ENCODE measurements at regions not wholly inside any gene's neighbourhood (a gene's known extent, or its start where the extent isn't known, plus 50 kb on each side); places are given as distances from the start of the nearest gene placed in this dataset.

DNA sequence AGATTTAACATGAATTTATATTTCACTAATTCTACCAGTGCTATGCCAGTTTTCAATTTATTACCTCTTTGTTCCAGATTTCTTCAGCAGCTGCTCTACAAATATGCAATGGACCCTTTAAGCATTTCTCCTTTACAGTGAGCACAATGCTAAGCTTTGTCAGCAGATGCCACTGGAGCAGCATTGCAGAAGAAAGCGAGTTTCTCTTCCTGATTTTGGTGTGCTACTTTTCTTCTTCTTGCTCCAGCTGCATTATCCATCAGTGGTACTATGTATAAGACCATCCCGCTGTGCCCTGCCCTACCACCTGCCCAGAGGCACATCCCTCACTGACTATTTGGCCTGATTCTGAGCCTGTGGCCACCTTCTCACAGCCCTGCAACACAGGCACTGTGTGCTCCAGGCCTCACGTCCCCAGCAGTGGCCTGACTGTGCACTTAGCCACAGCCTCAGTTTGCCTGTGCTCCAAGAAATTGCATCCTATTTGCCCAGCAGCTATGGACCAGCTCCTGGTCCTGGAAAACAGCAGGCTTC lies 84.1 kb downstream of the TNFAIP3 start:
- DNase-seq (ENCODE audit: low spot score in 2 of 2) = no peak
- H3K36me3 ChIP-seq = no peaks in the 10 kb centered on the region
- H3K4me3 ChIP-seq = no peak overlapping the region
- no peak overlapping the region for H3K27ac ChIP-seq
- TF ChIP-seq, protein P1, sequence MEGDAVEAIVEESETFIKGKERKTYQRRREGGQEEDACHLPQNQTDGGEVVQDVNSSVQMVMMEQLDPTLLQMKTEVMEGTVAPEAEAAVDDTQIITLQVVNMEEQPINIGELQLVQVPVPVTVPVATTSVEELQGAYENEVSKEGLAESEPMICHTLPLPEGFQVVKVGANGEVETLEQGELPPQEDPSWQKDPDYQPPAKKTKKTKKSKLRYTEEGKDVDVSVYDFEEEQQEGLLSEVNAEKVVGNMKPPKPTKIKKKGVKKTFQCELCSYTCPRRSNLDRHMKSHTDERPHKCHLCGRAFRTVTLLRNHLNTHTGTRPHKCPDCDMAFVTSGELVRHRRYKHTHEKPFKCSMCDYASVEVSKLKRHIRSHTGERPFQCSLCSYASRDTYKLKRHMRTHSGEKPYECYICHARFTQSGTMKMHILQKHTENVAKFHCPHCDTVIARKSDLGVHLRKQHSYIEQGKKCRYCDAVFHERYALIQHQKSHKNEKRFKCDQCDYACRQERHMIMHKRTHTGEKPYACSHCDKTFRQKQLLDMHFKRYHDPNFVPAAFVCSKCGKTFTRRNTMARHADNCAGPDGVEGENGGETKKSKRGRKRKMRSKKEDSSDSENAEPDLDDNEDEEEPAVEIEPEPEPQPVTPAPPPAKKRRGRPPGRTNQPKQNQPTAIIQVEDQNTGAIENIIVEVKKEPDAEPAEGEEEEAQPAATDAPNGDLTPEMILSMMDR (IDR thresholded peaks at IDR 0.05) = no peak
- TF ChIP-seq POLR2A (IDR thresholded peaks at IDR 0.05) (no peak), POLR2AphosphoS5 (IDR thresholded peaks at IDR 0.05) (no peak)
- H3K27me3 ChIP-seq = no peaks in the 10 kb centered on the region
- intact Hi-C loops (cut with DNase I; ENCODE audit: low total_unique reads) = loop anchor here (1.0 kb wide), 1 partner anchor 17 kb away; no protein-coding TSS in a partner anchor
- H3K4me1 ChIP-seq = no peaks in the 10 kb centered on the region
- H3K9me3 ChIP-seq = no peaks in the 10 kb centered on the region

DNA sequence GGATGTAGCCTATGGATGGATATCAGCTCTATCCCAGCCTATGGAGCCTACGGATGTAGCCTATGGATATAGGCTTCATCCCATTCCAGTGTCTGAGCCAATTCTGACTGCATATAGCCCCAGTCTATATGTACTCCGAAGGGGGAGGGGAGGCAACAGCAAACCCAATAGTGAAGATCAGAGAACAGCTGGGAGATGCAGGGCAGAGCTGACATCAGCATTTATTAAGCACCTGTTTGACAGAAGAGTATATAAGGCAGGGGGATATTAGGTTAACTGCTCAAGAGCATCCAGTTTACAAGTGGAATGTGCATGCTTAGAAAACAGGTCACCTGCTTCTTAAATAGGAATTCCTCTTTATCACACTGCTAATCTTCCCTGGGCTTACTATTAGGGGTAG lies 85.2 kb downstream of the TNFAIP3 start:
- Histone ChIP-seq H3K4me3 (no peak overlapping the region), H3K27me3 (no peaks in the 10 kb centered on the region), H3K9me3 (no peaks in the 10 kb centered on the region), H3K36me3 (no peaks in the 10 kb centered on the region), H3K27ac (no peak overlapping the region), H3K4me1 (no peaks in the 10 kb centered on the region)
- DNase-seq (ENCODE audit: low spot score in 2 of 2) = no peak
- intact Hi-C loops (cut with DNase I; ENCODE audit: low total_unique reads) = no loop called here
- TF ChIP-seq POLR2AphosphoS5 (IDR thresholded peaks at IDR 0.05) (no peak), POLR2A (IDR thresholded peaks at IDR 0.05) (no peak)
- TF ChIP-seq, protein P1 (IDR thresholded peaks at IDR 0.05) = no peak

DNA sequence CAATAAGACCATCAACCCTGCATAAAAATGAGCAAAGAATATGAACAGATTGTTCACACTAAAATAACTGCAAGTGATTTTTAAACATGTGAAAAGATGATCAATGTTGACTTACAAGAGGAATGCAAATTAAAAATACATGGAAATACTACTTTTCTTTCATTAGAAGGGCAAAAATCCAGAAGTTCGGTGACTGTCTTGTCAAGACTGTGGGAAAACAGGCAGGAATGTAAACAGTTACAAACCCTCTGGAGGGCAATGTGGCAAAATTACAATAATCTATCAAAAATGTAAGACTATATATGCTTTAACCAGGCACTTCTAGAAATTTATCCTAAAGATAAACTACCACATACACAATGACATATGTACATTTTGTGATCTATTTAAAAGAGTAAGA lies 86.7 kb downstream of the TNFAIP3 start:
- intact Hi-C loops (cut with DNase I; ENCODE audit: low total_unique reads) = no loop called here
- no peaks in the 10 kb centered on the region for H3K9me3 ChIP-seq
- TF ChIP-seq POLR2A (IDR thresholded peaks at IDR 0.05) = no peak
- TF ChIP-seq POLR2AphosphoS5 (IDR thresholded peaks at IDR 0.05) = no peak
- TF ChIP-seq, protein P1 (IDR thresholded peaks at IDR 0.05) = no peak
- no peak overlapping the region for H3K4me3 ChIP-seq
- no peaks in the 10 kb centered on the region for H3K4me1 ChIP-seq
- DNase-seq (ENCODE audit: low spot score in 2 of 2) = no peak
- H3K36me3 ChIP-seq = no peaks in the 10 kb centered on the region
- H3K27me3 ChIP-seq = no peaks in the 10 kb centered on the region
- no peak overlapping the region for H3K27ac ChIP-seq

DNA sequence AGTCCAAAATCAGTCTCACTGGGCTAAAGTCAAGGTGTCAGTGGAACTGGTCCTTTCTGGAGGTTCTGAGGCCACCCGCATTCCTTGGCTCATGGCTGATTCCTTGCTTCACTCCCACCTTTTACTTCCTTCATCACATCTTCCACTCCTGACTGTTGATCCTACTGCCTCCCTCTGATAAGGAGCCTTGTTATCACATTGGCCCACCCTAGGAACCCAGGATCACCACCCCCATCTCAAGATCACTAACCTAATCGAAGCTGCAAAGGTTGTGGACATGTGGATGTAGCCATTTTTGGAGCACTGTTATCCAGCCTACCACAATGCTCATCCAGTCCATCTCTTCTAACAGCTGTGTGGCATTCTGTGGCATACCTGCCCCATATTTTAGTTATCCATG lies 87.2 kb downstream of the TNFAIP3 start:
- TF ChIP-seq POLR2A (IDR thresholded peaks at IDR 0.05) = no peak
- TF ChIP-seq, protein P1 (IDR thresholded peaks at IDR 0.05) = no peak
- no peak for TF ChIP-seq POLR2AphosphoS5 (IDR thresholded peaks at IDR 0.05)

DNA sequence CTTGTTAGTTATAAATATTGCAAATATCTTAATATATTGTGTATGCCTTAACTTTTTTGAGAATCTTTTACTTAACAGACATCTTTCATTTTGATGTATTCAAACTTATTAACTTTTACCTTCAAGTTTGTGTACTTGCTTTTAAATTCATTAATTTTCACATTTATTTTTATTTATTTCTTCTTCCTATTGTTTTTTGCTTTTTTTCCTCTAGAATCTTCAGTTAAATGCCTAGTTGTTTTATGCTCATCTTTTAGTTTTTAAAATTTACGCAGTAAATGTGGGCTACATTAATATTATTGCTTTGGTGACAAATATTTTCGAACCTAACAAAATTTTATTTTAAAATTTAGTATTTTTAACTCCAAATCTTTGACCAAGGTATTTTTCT lies 89.0 kb downstream of the TNFAIP3 start:
- Histone ChIP-seq H3K4me1 (no peaks in the 10 kb centered on the region), H3K27me3 (no peaks in the 10 kb centered on the region), H3K27ac (no peak overlapping the region), H3K9me3 (no peaks in the 10 kb centered on the region), H3K36me3 (no peaks in the 10 kb centered on the region), H3K4me3 (no peak overlapping the region)
- TF ChIP-seq, protein P1 (IDR thresholded peaks at IDR 0.05) = no peak
- TF ChIP-seq POLR2AphosphoS5 (IDR thresholded peaks at IDR 0.05) = no peak
- no peak for TF ChIP-seq POLR2A (IDR thresholded peaks at IDR 0.05)
- intact Hi-C loops (cut with DNase I; ENCODE audit: low total_unique reads) = no loop called here
- DNase-seq (ENCODE audit: low spot score in 2 of 2) = no peak

More for the DNA sequence above, 87.2 kb downstream of the TNFAIP3 start:
- no peak for DNase-seq (ENCODE audit: low spot score in 2 of 2)
- Histone ChIP-seq H3K27ac (no peak overlapping the region), H3K9me3 (no peaks in the 10 kb centered on the region), H3K4me1 (no peaks in the 10 kb centered on the region), H3K36me3 (no peaks in the 10 kb centered on the region), H3K4me3 (no peak overlapping the region), H3K27me3 (no peaks in the 10 kb centered on the region)
- intact Hi-C loops (cut with DNase I; ENCODE audit: low total_unique reads) = no loop called here

Measured in breast epithelium (tissue), 4 donors.